ENCODE measurements at regions not wholly inside any gene's neighbourhood (a gene's known extent, or its start where the extent isn't known, plus 50 kb on each side); places are given as distances from the start of the nearest gene placed in this dataset.

- Mint-ChIP-seq H3K9me3 (no peaks in the 10 kb centered on the region), H3K4me3 (no peak overlapping the region), H3K36me3 (ENCODE audit: low read depth) (no peaks in the 10 kb centered on the region), H3K27me3 (ENCODE audit: low read depth) (no peaks in the 10 kb centered on the region), H3K27ac (ENCODE audit: unreplicated experiment) (no peak overlapping the region), H3K4me1 (no peaks in the 10 kb centered on the region)
- TF ChIP-seq CTCF (conservative IDR thresholded peaks at IDR 0.05): no peak
- no peak for DNase-seq (ENCODE audit: low read depth, low spot score)
Observed at GRCh38 chr12:90055071-90055470, 346.4 kb upstream of the ATP2B1 start.

GRCh38 chr12:90048918-90049317 is 340.3 kb upstream of the ATP2B1 start:
- Mint-ChIP-seq H3K4me3 (no peak overlapping the region), H3K27me3 (ENCODE audit: low read depth) (no peaks in the 10 kb centered on the region), H3K9me3 (peaks cover 4% of the 10 kb centered on the region), H3K4me1 (peaks cover 3% of the 10 kb centered on the region), H3K36me3 (ENCODE audit: low read depth) (no peaks in the 10 kb centered on the region), H3K27ac (ENCODE audit: unreplicated experiment) (no peak overlapping the region)
- no peak for TF ChIP-seq CTCF (conservative IDR thresholded peaks at IDR 0.05)
- no peak for DNase-seq (ENCODE audit: low read depth, low spot score)

GRCh38 chr12:90045559-90045958 is 336.9 kb upstream of the ATP2B1 start:
- H3K4me3 Mint-ChIP-seq: no peak overlapping the region
- peaks cover 4% of the 10 kb centered on the region for H3K9me3 Mint-ChIP-seq
- no peaks in the 10 kb centered on the region for H3K36me3 Mint-ChIP-seq (ENCODE audit: low read depth)
- no peaks in the 10 kb centered on the region for H3K27me3 Mint-ChIP-seq (ENCODE audit: low read depth)
- TF ChIP-seq CTCF (conservative IDR thresholded peaks at IDR 0.05): no peak
- DNase-seq (ENCODE audit: low read depth, low spot score): no peak
- H3K4me1 Mint-ChIP-seq: peaks cover 17% of the 10 kb centered on the region
- H3K27ac Mint-ChIP-seq (ENCODE audit: unreplicated experiment): no peak overlapping the region

- Mint-ChIP-seq H3K36me3 (ENCODE audit: low read depth) (no peaks in the 10 kb centered on the region), H3K27ac (ENCODE audit: unreplicated experiment) (no peak overlapping the region), H3K4me3 (no peak overlapping the region), H3K9me3 (peaks cover 4% of the 10 kb centered on the region), H3K4me1 (peaks cover 21% of the 10 kb centered on the region), H3K27me3 (ENCODE audit: low read depth) (no peaks in the 10 kb centered on the region)
- TF ChIP-seq CTCF (conservative IDR thresholded peaks at IDR 0.05): no peak
- no peak for DNase-seq (ENCODE audit: low read depth, low spot score)
Observed at GRCh38 chr12:90044069-90044468, 335.4 kb upstream of the ATP2B1 start.

GRCh38 chr12:90042920-90043641 is 334.4 kb upstream of the ATP2B1 start:
- no peak for TF ChIP-seq CTCF (conservative IDR thresholded peaks at IDR 0.05)
- H3K9me3 Mint-ChIP-seq: peaks cover 4% of the 10 kb centered on the region
- no peak overlapping the region for H3K27ac Mint-ChIP-seq (ENCODE audit: unreplicated experiment)
- no peaks in the 10 kb centered on the region for H3K36me3 Mint-ChIP-seq (ENCODE audit: low read depth)
- H3K4me3 Mint-ChIP-seq: no peak overlapping the region
- no peak for DNase-seq (ENCODE audit: low read depth, low spot score)
- peaks cover 21% of the 10 kb centered on the region for H3K4me1 Mint-ChIP-seq
- no peaks in the 10 kb centered on the region for H3K27me3 Mint-ChIP-seq (ENCODE audit: low read depth)
